H1 (cell line): ENCODE measurements at regions not wholly inside any gene's neighbourhood (a gene's known extent, or its start where the extent isn't known, plus 50 kb on each side); places are given as distances from the start of the nearest gene placed in this dataset.

ENCODE experiments used
- CREB1 ChIP-seq: IDR thresholded peaks from 2 replicates; pipeline ENCODE4 v1.6.1; 2012; ENCODE audit warnings: inconsistent platforms
- EP300 ChIP-seq, 2 experiments: IDR thresholded peaks; 1 replicate in 1 of 2; 2 replicates in 1 of 2; pipeline ENCODE4 v1.6.1; 2011 to 2012; ENCODE audit warnings: low read depth in 2 of 2, low read length in 2 of 2, mild to moderate bottlenecking in 2 of 2, borderline replicate concordance in 1 of 2, inconsistent platforms in 1 of 2, moderate library complexity in 1 of 2
- TF ChIP-seq, protein P1 (sequence below): IDR thresholded peaks from 2 replicates; pipeline ENCODE4 v1.6.1; 2012; ENCODE audit warnings: low read length, inconsistent platforms
- TF ChIP-seq, protein P2 (sequence below): fragments of 300-600 bp; sonication (generic); IDR thresholded peaks from 2 replicates; pipeline ENCODE4 v1.7.1; 2012; ENCODE audit warnings: low read length, moderate library complexity, mild to moderate bottlenecking, inconsistent platforms; ENCODE audit not compliant: insufficient replicate concordance

DNA sequence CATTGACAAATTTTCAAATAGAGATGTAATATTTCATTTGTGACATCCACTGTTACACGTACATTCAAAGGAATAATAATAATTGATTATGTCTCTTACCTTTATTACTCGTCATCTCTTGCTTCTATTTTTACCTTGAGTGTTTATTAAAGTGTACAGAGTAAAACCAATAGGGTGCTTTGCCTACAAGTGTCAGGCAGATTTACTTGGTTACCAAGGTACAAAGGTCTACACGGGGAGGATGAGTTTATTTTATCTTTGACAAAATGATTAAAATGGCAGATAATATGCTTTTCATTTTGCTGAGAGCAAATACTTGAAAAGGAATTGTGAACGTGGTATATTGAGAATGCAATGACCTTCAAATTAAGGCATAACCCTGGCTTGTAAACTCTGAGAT is 137.8 kb upstream of the SOX5 start (continued):
- TF ChIP-seq, protein P1, sequence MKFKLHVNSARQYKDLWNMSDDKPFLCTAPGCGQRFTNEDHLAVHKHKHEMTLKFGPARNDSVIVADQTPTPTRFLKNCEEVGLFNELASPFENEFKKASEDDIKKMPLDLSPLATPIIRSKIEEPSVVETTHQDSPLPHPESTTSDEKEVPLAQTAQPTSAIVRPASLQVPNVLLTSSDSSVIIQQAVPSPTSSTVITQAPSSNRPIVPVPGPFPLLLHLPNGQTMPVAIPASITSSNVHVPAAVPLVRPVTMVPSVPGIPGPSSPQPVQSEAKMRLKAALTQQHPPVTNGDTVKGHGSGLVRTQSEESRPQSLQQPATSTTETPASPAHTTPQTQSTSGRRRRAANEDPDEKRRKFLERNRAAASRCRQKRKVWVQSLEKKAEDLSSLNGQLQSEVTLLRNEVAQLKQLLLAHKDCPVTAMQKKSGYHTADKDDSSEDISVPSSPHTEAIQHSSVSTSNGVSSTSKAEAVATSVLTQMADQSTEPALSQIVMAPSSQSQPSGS = no peak
- TF ChIP-seq, protein P2, sequence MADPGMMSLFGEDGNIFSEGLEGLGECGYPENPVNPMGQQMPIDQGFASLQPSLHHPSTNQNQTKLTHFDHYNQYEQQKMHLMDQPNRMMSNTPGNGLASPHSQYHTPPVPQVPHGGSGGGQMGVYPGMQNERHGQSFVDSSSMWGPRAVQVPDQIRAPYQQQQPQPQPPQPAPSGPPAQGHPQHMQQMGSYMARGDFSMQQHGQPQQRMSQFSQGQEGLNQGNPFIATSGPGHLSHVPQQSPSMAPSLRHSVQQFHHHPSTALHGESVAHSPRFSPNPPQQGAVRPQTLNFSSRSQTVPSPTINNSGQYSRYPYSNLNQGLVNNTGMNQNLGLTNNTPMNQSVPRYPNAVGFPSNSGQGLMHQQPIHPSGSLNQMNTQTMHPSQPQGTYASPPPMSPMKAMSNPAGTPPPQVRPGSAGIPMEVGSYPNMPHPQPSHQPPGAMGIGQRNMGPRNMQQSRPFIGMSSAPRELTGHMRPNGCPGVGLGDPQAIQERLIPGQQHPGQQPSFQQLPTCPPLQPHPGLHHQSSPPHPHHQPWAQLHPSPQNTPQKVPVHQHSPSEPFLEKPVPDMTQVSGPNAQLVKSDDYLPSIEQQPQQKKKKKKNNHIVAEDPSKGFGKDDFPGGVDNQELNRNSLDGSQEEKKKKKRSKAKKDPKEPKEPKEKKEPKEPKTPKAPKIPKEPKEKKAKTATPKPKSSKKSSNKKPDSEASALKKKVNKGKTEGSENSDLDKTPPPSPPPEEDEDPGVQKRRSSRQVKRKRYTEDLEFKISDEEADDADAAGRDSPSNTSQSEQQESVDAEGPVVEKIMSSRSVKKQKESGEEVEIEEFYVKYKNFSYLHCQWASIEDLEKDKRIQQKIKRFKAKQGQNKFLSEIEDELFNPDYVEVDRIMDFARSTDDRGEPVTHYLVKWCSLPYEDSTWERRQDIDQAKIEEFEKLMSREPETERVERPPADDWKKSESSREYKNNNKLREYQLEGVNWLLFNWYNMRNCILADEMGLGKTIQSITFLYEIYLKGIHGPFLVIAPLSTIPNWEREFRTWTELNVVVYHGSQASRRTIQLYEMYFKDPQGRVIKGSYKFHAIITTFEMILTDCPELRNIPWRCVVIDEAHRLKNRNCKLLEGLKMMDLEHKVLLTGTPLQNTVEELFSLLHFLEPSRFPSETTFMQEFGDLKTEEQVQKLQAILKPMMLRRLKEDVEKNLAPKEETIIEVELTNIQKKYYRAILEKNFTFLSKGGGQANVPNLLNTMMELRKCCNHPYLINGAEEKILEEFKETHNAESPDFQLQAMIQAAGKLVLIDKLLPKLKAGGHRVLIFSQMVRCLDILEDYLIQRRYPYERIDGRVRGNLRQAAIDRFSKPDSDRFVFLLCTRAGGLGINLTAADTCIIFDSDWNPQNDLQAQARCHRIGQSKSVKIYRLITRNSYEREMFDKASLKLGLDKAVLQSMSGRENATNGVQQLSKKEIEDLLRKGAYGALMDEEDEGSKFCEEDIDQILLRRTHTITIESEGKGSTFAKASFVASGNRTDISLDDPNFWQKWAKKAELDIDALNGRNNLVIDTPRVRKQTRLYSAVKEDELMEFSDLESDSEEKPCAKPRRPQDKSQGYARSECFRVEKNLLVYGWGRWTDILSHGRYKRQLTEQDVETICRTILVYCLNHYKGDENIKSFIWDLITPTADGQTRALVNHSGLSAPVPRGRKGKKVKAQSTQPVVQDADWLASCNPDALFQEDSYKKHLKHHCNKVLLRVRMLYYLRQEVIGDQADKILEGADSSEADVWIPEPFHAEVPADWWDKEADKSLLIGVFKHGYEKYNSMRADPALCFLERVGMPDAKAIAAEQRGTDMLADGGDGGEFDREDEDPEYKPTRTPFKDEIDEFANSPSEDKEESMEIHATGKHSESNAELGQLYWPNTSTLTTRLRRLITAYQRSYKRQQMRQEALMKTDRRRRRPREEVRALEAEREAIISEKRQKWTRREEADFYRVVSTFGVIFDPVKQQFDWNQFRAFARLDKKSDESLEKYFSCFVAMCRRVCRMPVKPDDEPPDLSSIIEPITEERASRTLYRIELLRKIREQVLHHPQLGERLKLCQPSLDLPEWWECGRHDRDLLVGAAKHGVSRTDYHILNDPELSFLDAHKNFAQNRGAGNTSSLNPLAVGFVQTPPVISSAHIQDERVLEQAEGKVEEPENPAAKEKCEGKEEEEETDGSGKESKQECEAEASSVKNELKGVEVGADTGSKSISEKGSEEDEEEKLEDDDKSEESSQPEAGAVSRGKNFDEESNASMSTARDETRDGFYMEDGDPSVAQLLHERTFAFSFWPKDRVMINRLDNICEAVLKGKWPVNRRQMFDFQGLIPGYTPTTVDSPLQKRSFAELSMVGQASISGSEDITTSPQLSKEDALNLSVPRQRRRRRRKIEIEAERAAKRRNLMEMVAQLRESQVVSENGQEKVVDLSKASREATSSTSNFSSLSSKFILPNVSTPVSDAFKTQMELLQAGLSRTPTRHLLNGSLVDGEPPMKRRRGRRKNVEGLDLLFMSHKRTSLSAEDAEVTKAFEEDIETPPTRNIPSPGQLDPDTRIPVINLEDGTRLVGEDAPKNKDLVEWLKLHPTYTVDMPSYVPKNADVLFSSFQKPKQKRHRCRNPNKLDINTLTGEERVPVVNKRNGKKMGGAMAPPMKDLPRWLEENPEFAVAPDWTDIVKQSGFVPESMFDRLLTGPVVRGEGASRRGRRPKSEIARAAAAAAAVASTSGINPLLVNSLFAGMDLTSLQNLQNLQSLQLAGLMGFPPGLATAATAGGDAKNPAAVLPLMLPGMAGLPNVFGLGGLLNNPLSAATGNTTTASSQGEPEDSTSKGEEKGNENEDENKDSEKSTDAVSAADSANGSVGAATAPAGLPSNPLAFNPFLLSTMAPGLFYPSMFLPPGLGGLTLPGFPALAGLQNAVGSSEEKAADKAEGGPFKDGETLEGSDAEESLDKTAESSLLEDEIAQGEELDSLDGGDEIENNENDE = no peak
- TF ChIP-seq EP300 (IDR thresholded peaks at IDR 0.05; ENCODE audit: borderline replicate concordance in 1 of 2, low read depth in 2 of 2, low read length in 2 of 2) (no peak), CREB1 (no peak)
